ENCODE measurements at regions not wholly inside any gene's neighbourhood (a gene's known extent, or its start where the extent isn't known, plus 50 kb on each side); places are given as distances from the start of the nearest gene placed in this dataset.

DNA sequence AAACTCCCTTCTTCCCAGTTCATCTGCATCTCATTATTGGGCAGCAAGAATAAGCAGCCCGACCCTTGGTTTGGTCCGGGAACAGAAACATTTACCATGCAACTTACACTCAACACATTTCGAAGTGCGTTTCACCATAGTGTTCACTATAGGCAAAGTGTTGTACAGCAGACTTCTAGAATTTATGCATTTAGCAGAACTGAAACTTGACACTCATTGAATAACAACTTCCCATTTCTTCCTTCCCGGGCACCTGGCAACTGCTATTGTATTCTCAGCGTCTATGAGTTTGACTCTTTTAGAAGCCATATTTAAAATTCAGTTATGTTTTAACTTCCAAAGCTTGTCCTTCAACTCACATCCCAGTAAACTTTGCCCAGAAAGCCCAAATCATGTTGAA, 840.6 kb downstream of the NLGN4X start:
- TF ChIP-seq, protein P1, sequence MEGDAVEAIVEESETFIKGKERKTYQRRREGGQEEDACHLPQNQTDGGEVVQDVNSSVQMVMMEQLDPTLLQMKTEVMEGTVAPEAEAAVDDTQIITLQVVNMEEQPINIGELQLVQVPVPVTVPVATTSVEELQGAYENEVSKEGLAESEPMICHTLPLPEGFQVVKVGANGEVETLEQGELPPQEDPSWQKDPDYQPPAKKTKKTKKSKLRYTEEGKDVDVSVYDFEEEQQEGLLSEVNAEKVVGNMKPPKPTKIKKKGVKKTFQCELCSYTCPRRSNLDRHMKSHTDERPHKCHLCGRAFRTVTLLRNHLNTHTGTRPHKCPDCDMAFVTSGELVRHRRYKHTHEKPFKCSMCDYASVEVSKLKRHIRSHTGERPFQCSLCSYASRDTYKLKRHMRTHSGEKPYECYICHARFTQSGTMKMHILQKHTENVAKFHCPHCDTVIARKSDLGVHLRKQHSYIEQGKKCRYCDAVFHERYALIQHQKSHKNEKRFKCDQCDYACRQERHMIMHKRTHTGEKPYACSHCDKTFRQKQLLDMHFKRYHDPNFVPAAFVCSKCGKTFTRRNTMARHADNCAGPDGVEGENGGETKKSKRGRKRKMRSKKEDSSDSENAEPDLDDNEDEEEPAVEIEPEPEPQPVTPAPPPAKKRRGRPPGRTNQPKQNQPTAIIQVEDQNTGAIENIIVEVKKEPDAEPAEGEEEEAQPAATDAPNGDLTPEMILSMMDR (IDR thresholded peaks at IDR 0.05; ENCODE audit: low read depth, low read length): no peak
- DNase-seq (ENCODE audit: extremely low read depth, low read depth): no peak

DNA sequence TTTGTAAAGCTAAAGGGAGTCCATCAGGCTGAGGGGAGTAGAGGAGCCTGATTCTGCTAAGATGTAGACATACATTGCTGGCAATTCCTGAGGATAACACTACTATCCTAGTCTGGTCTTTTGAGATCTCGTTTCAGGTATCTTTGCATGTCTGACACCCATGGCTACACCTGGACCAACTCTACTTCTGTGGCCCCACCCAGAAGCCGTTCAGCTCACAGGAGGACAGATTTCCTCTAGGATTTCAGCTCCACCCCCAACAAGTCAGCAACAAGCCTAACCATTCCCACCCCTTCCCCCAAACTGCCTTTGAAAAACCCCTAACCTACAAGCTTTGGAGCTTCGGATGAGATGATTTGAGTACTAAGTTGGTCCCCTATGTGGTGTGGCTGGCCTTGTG, 848.2 kb downstream of the NLGN4X start:
- no peak for DNase-seq (ENCODE audit: extremely low read depth, low read depth)
- TF ChIP-seq, protein P1 (IDR thresholded peaks at IDR 0.05; ENCODE audit: low read depth, low read length): no peak

DNA sequence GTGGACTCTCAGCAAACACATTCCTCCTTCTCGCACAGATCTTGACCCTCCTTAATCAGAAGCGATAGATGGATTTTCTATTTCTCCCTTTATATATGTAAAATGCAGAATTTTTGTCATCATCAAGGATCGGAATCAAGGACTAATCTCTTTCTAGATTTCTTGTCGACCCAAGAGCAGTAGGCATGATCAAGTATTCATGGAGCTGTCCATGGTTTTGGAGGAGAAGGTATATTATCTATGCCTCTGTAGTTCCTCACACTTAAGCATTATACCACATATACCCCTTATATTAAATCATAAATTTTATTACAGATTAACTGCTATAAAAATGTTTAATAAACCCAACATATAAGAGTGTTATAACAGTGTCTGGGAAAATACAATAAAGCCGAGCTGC, 886.8 kb downstream of the NLGN4X start:
- TF ChIP-seq, protein P1 (IDR thresholded peaks at IDR 0.05; ENCODE audit: low read depth, low read length): no peak
- no peak for DNase-seq (ENCODE audit: extremely low read depth, low read depth)

DNA sequence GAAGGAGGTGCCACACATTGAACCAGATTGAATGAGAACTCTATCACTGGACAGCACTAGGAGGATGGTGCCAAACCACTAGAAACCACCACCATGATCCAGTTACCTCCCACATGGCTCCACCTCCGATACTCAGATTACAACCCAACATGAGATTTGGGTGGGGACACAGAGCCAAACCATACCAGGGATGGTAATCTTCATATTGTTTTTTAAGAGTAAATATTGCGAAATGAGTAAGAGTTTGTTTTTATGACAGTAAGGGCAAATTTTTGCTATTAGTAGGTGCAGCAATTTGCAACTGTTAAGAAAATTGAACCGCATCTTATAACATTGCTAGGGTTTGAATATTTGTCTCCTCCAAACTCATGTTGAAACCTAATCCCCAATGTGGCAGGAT, 891.5 kb downstream of the NLGN4X start:
- no peak for DNase-seq (ENCODE audit: extremely low read depth, low read depth)
- TF ChIP-seq, protein P1 (IDR thresholded peaks at IDR 0.05; ENCODE audit: low read depth, low read length): no peak

DNA sequence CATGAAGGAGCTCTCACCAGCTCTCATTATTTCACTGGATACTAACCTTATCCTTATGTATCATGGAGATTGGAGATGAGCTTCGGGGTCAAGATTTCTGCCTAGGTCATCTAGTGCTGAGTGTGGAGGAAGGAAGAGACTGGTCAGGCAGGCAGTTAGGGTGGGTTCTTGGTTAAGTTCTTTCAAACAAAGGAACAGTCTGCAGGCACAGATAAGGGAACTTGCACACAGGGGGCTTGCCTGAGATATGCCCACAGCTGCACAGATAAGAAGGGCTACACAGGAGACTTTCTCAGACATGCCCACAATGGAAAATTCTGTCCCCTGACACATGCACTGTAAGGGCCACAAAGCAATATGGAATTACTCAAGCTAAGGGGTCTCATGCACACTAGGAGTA, 904.1 kb downstream of the NLGN4X start:
- DNase-seq (ENCODE audit: extremely low read depth, low read depth): no peak
- TF ChIP-seq, protein P1 (IDR thresholded peaks at IDR 0.05; ENCODE audit: low read depth, low read length): no peak

DNA sequence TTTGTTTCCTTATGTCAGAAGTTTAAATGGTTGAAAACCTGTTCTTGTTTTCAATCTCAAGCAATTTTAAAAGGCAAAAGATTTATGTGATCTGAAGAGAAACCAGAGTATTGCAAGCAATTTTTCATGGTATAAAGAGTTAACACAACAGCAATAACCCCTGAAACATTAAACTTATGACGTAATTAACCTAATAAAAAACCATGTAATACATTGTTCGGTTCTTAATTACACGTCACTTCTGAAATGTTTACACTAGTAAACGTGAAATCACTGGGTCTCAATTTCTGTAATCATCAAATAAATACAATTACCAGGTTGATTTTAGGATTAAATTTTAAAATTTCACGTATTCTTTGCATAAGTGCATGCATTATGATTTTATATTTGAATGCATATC, 914.5 kb downstream of the NLGN4X start:
- DNase-seq (ENCODE audit: extremely low read depth, low read depth): no peak
- TF ChIP-seq, protein P1 (IDR thresholded peaks at IDR 0.05; ENCODE audit: low read depth, low read length): no peak

DNA sequence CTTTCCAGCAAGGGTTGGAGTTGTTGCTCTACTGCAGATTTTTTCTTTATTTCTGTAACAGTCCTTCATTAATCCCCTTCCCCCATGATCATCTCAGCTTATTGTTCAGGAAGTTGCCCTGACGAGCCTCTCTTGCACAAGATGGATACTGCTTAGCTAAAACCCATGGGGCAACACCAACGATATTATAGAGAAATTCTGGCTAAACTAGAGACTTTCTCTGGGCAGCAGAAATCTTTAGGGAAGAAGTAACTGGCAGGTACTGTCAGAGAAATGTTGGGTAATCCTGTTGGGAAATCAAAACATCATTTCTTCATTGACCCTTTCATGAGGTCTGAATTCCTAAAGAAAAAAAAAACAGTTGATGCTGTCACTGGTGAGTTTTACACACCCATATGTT, 921.3 kb downstream of the NLGN4X start:
- DNase-seq (ENCODE audit: extremely low read depth, low read depth): no peak
- TF ChIP-seq, protein P1 (IDR thresholded peaks at IDR 0.05; ENCODE audit: low read depth, low read length): no peak

All from AG09319 (cell line).